PFSK-1 (cell line): ENCODE measurements at regions not wholly inside any gene's neighbourhood (a gene's known extent, or its start where the extent isn't known, plus 50 kb on each side); places are given as distances from the start of the nearest gene placed in this dataset.

Source experiments
- FOXP2 ChIP-seq: optimal IDR thresholded peaks from 2 replicates; pipeline ENCODE3; 2011; ENCODE audit warnings: borderline replicate concordance, control low read depth, inconsistent platforms; ENCODE audit not compliant: insufficient read depth; ENCODE audit errors: extremely low read length, extremely low read depth
- POLR2AphosphoS5 ChIP-seq: IDR thresholded peaks from 2 replicates; pipeline ENCODE4 v1.6.1; 2012; ENCODE audit warnings: low read depth, mild to moderate bottlenecking, control low read depth, low read length, moderate library complexity
- SIN3A ChIP-seq: IDR thresholded peaks from 2 replicates; pipeline ENCODE4 v1.6.1; 2012; ENCODE audit warnings: mild to moderate bottlenecking, low read length, moderate library complexity, borderline replicate concordance; ENCODE audit not compliant: insufficient read depth
- TAF1 ChIP-seq: IDR thresholded peaks from 2 replicates; pipeline ENCODE4 v1.6.1; 2012; ENCODE audit warnings: low read length, control low read depth, borderline replicate concordance; ENCODE audit not compliant: insufficient read depth
- TF ChIP-seq, protein P1 (sequence below), 2 experiments: IDR thresholded peaks; 2 replicates each; pipeline versions ENCODE4 v1.6.1 to v1.8.0; 2011 to 2012; ENCODE audit warnings: low read depth in 2 of 2, low read length in 2 of 2, control low read depth in 1 of 2, inconsistent platforms in 1 of 2, mild to moderate bottlenecking in 1 of 2, moderate library complexity in 1 of 2; ENCODE audit not compliant: insufficient read depth in 1 of 2

DNA sequence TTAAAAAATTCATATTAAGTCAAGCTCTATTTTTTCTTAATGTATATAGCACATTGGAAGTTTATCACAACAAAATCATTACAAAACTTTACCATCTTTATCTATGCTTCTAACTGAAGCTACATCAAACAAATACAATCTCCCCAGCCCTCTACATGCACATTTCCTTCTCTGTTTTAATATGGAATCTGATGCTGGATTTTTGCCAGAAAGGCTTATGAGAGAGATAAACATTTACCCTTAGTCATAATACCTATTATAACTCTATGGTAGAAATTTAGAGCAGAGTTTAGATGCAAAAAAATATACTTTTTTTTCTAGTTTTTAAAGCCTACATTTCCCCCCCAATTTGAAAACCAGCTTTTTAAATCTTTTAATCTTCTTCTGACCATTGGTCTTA is 1198.6 kb downstream of the GATA3 start:
- TF ChIP-seq TAF1 (no peak), SIN3A (no peak), POLR2AphosphoS5 (no peak), FOXP2 (no peak)
- TF ChIP-seq, protein P1, sequence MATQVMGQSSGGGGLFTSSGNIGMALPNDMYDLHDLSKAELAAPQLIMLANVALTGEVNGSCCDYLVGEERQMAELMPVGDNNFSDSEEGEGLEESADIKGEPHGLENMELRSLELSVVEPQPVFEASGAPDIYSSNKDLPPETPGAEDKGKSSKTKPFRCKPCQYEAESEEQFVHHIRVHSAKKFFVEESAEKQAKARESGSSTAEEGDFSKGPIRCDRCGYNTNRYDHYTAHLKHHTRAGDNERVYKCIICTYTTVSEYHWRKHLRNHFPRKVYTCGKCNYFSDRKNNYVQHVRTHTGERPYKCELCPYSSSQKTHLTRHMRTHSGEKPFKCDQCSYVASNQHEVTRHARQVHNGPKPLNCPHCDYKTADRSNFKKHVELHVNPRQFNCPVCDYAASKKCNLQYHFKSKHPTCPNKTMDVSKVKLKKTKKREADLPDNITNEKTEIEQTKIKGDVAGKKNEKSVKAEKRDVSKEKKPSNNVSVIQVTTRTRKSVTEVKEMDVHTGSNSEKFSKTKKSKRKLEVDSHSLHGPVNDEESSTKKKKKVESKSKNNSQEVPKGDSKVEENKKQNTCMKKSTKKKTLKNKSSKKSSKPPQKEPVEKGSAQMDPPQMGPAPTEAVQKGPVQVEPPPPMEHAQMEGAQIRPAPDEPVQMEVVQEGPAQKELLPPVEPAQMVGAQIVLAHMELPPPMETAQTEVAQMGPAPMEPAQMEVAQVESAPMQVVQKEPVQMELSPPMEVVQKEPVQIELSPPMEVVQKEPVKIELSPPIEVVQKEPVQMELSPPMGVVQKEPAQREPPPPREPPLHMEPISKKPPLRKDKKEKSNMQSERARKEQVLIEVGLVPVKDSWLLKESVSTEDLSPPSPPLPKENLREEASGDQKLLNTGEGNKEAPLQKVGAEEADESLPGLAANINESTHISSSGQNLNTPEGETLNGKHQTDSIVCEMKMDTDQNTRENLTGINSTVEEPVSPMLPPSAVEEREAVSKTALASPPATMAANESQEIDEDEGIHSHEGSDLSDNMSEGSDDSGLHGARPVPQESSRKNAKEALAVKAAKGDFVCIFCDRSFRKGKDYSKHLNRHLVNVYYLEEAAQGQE (IDR thresholded peaks at IDR 0.05; ENCODE audit: insufficient read depth in 1 of 2, low read depth in 2 of 2, low read length in 2 of 2): no peak

- TF ChIP-seq SIN3A (no peak), POLR2AphosphoS5 (no peak), FOXP2 (no peak), TAF1 (no peak)
- TF ChIP-seq, protein P1 (IDR thresholded peaks at IDR 0.05; ENCODE audit: insufficient read depth in 1 of 2, low read depth in 2 of 2, low read length in 2 of 2): no peak
These were observed 1199.9 kb downstream of the GATA3 start for GRCh38 chr10:9254353-9254752.

DNA sequence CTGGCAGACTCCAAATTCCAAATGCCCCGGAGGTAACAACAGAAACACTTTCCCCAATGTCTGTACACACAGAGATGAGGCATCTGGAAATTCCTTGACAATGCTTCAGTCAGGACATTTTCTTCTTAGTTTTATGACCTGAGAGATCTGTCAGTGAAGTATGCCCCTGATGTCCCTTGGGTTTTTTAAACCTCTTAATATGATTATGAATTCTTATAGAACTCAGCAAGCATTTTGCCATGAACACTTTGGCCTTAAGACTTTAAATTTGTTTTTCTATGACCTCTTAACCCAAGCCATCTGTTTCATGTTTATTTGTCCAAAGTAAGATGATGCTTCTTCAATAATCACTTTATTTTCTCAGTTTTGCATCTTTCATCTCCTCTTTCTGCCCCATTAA is 1206.2 kb downstream of the GATA3 start:
- TF ChIP-seq FOXP2 (no peak), SIN3A (no peak), TAF1 (no peak), POLR2AphosphoS5 (no peak)
- TF ChIP-seq, protein P1 (IDR thresholded peaks at IDR 0.05; ENCODE audit: insufficient read depth in 1 of 2, low read depth in 2 of 2, low read length in 2 of 2): no peak

GRCh38 chr10:9262770-9263169 is 1208.3 kb downstream of the GATA3 start:
- TF ChIP-seq POLR2AphosphoS5: no peak
- TF ChIP-seq, protein P1 (IDR thresholded peaks at IDR 0.05; ENCODE audit: insufficient read depth in 1 of 2, low read depth in 2 of 2, low read length in 2 of 2): no peak
- no peak for TF ChIP-seq FOXP2
- TF ChIP-seq TAF1: no peak
- TF ChIP-seq SIN3A: no peak

- TF ChIP-seq FOXP2 (no peak), TAF1 (no peak), SIN3A (no peak), POLR2AphosphoS5 (no peak)
- TF ChIP-seq, protein P1 (IDR thresholded peaks at IDR 0.05; ENCODE audit: insufficient read depth in 1 of 2, low read depth in 2 of 2, low read length in 2 of 2): no peak
These were observed 1213.7 kb downstream of the GATA3 start for GRCh38 chr10:9268176-9268575.
